Panc1 (cell line): ENCODE measurements at regions not wholly inside any gene's neighbourhood (a gene's known extent, or its start where the extent isn't known, plus 50 kb on each side); places are given as distances from the start of the nearest gene placed in this dataset.

ENCODE experiments used
- ATAC-seq: fragments of 200-7000 bp; cut with Tn5 transposase; 2 replicates; pipeline ENCODE4 v1.9.1; 2020; ENCODE audit warnings: mild to moderate bottlenecking, moderate library complexity
- BruUV-seq: library from RNA; stranded (reverse); fragments of 400-500 nt; replicated peaks from 2 replicates; lab custom pipeline; 2021; lab: Mats Ljungman, UMichigan
- CTCF ChIA-PET: fragments of 300-600 bp; sonication (Branson Sonifier 250); formaldehyde crosslinking; loops from one replicate; lab custom pipeline; 2022; ENCODE audit warnings: antibody characterized with exemption; lab: Charles Lee
- POLR2A ChIA-PET: fragments of 300-600 bp; sonication (Branson Sonifier 250); formaldehyde crosslinking; loops from one replicate; lab custom pipeline; 2022; ENCODE audit warnings: antibody characterized with exemption; lab: Charles Lee
- DNase-seq: peaks from one replicate; pipeline ENCODE4 v3.0.0-alpha.2; 2010; ENCODE audit warnings: low read depth, low spot score
- H3K27ac ChIP-seq: 2 replicates; pipeline ENCODE4 v1.5.1; 2011; ENCODE audit warnings: mild to moderate bottlenecking, low read length, inconsistent platforms
- H3K27me3 ChIP-seq: fragments of 200-500 bp; sonication (Bioruptor generic); 2 replicates; pipeline ENCODE4 v1.6.0; 2014; ENCODE audit warnings: low read length, inconsistent platforms; ENCODE audit not compliant: control insufficient read depth, insufficient read depth
- H3K36me3 ChIP-seq: fragments of 200-500 bp; sonication (Bioruptor generic); 2 replicates; pipeline ENCODE4 v1.5.1; 2014; ENCODE audit warnings: inconsistent platforms, mild to moderate bottlenecking, low read length, moderate library complexity; ENCODE audit not compliant: control insufficient read depth, insufficient read depth
- H3K4me1 ChIP-seq: 2 replicates; pipeline ENCODE4 v1.5.1; 2011; ENCODE audit warnings: inconsistent platforms, mild to moderate bottlenecking, low read length, moderate library complexity; ENCODE audit not compliant: control insufficient read depth, insufficient read depth
- H3K4me3 ChIP-seq, 2 experiments: 2 replicates each; pipeline ENCODE4 v1.5.1; 2011 to 2012; ENCODE audit warnings: low read depth in 2 of 2, low read length in 2 of 2, mild to moderate bottlenecking in 2 of 2, inconsistent platforms in 1 of 2, moderate library complexity in 1 of 2
- H3K9me3 ChIP-seq: fragments of 200-500 bp; sonication (Bioruptor generic); 2 replicates; pipeline ENCODE4 v1.5.1; 2014; ENCODE audit warnings: low read depth, mild to moderate bottlenecking, inconsistent platforms, low read length, moderate library complexity; ENCODE audit not compliant: control insufficient read depth, insufficient read depth
- CTCF ChIP-seq: fragments of 450-650 bp; IDR thresholded peaks from 2 replicates; pipeline ENCODE4 v1.5.1; 2017; ENCODE audit warnings: mild to moderate bottlenecking
- POLR2AphosphoS5 ChIP-seq: IDR thresholded peaks from 2 replicates; pipeline ENCODE4 v1.6.1; 2012; ENCODE audit warnings: mild to moderate bottlenecking, low read depth, low read length, moderate library complexity
- REST ChIP-seq, 2 experiments: IDR thresholded peaks; 2 replicates each; pipeline ENCODE4 v1.6.1; 2011 to 2012; ENCODE audit warnings: low read depth in 2 of 2, control low read depth in 1 of 2, low read length in 1 of 2, mild to moderate bottlenecking in 1 of 2, moderate library complexity in 1 of 2; ENCODE audit not compliant: insufficient read depth in 1 of 2
- SIN3A ChIP-seq: IDR thresholded peaks from 2 replicates; pipeline ENCODE4 v1.6.1; 2012; ENCODE audit warnings: low read depth, mild to moderate bottlenecking, low read length, moderate library complexity, borderline replicate concordance; ENCODE audit not compliant: insufficient read depth
- TCF7L2 ChIP-seq: IDR thresholded peaks from 2 replicates; pipeline ENCODE4 v1.6.1; 2011; ENCODE audit warnings: mild to moderate bottlenecking, low read depth, low read length, inconsistent platforms
- in situ Hi-C: cut with HindIII; loops from 2 replicates; pipeline ENCODE4 v1.10.0; 2016; ENCODE audit warnings: low sequenced_read_pairs, low pct_unique_long_range_greater_than_20kb
- intact Hi-C: fragments of 100-400 bp; cut with micrococcal nuclease; formaldehyde crosslinking; loops from one replicate; pipeline ENCODE4 v1.10.0; 2022; ENCODE audit not compliant: unreplicated experiment

GRCh38 chr12:115507560-115507889 lies 770.0 kb downstream of the MED13L start:
- H3K36me3 ChIP-seq: no peaks in the 10 kb centered on the region
- TF ChIP-seq REST (IDR thresholded peaks at IDR 0.05; ENCODE audit: insufficient read depth in 1 of 2, low read depth in 2 of 2, low read length in 1 of 2): no peak
- H3K27ac ChIP-seq: no peak overlapping the region
- in situ Hi-C loops (no loop called here), intact Hi-C loops (no loop called here)
- no peak overlapping the region for H3K4me3 ChIP-seq
- POLR2A ChIA-PET: no interaction called here
- H3K4me1 ChIP-seq: no peaks in the 10 kb centered on the region
- no peaks in the 10 kb centered on the region for H3K9me3 ChIP-seq
- no TSS peak for BruUV-seq
- CTCF ChIA-PET: no interaction called here
- ATAC-seq (no peak), DNase-seq (no peak)
- no peaks in the 10 kb centered on the region for H3K27me3 ChIP-seq

GRCh38 chr12:115506822-115507559 lies 770.5 kb downstream of the MED13L start:
- Histone ChIP-seq H3K27me3 (no peaks in the 10 kb centered on the region), H3K4me3 (no peak overlapping the region), H3K36me3 (no peaks in the 10 kb centered on the region), H3K4me1 (no peaks in the 10 kb centered on the region), H3K9me3 (no peaks in the 10 kb centered on the region), H3K27ac (no peak overlapping the region)
- TF ChIP-seq CTCF: no peak
- TF ChIP-seq POLR2AphosphoS5: no peak
- no peak for TF ChIP-seq REST (IDR thresholded peaks at IDR 0.05; ENCODE audit: insufficient read depth in 1 of 2, low read depth in 2 of 2, low read length in 1 of 2)
- no peak for TF ChIP-seq SIN3A
- no peak for TF ChIP-seq TCF7L2
- no TSS peak for BruUV-seq
- ChIA-PET POLR2A (no interaction called here), CTCF (no interaction called here)
- ATAC-seq: no peak
- DNase-seq: no peak
- in situ Hi-C loops: no loop called here
- intact Hi-C loops: no loop called here
